HL-60 (cell line): ENCODE measurements at regions not wholly inside any gene's neighbourhood (a gene's known extent, or its start where the extent isn't known, plus 50 kb on each side); places are given as distances from the start of the nearest gene placed in this dataset.
A peak's percentile ranks its signal among the peaks of the same experiment; 100 is the strongest.

ENCODE experiments used
- DNase-seq, 2 experiments: peaks; one replicate each; pipeline ENCODE4 v3.0.0-alpha.2; 2010 to 2020; ENCODE audit warnings: low read depth in 1 of 2, low spot score in 1 of 2
- H3K27ac ChIP-seq: fragments of 250-450 bp; sonication (Bioruptor Pico); replicated peaks from 2 replicates; pipeline ENCODE4 v1.5.1; 2020; ENCODE audit warnings: mild to moderate bottlenecking, moderate library complexity
- H3K27me3 ChIP-seq: fragments of 250-450 bp; sonication (Bioruptor Pico); 2 replicates; pipeline ENCODE4 v1.5.1; 2021; ENCODE audit warnings: mild to moderate bottlenecking, moderate library complexity; ENCODE audit not compliant: insufficient read depth, poor library complexity, severe bottlenecking
- H3K4me3 ChIP-seq: replicated peaks from 2 replicates; pipeline ENCODE4 v1.5.1; 2011; ENCODE audit warnings: mild to moderate bottlenecking, control low read depth, low read length; ENCODE audit not compliant: insufficient read depth
- GABPA ChIP-seq: IDR thresholded peaks from 2 replicates; pipeline ENCODE4 v1.6.1; 2012; ENCODE audit warnings: low read depth
- POLR2AphosphoS5 ChIP-seq: IDR thresholded peaks from 2 replicates; pipeline ENCODE4 v1.6.1; 2012; ENCODE audit warnings: low read depth
- REST ChIP-seq: IDR thresholded peaks from 2 replicates; pipeline ENCODE4 v1.6.1; 2012; ENCODE audit warnings: low read depth; ENCODE audit not compliant: insufficient replicate concordance
- SPI1 ChIP-seq: IDR thresholded peaks from 2 replicates; pipeline ENCODE4 v1.6.1; 2012; ENCODE audit warnings: low read depth, mild to moderate bottlenecking, borderline replicate concordance
- TF ChIP-seq, protein P1 (sequence below): IDR thresholded peaks from one replicate; pipeline ENCODE4 v1.5.1; 2011; ENCODE audit warnings: low read length, control low read depth, inconsistent platforms; ENCODE audit not compliant: insufficient read depth

- TF ChIP-seq SPI1 (no peak), GABPA (no peak)
- Histone ChIP-seq H3K27me3 (no peaks in the 10 kb centered on the region), H3K27ac (no peak overlapping the region), H3K4me3 (no peak overlapping the region)
- DNase-seq, result no peak
Measured at GRCh38 chr4:14783011-14783877, 219.0 kb upstream of the CPEB2 start.

DNA sequence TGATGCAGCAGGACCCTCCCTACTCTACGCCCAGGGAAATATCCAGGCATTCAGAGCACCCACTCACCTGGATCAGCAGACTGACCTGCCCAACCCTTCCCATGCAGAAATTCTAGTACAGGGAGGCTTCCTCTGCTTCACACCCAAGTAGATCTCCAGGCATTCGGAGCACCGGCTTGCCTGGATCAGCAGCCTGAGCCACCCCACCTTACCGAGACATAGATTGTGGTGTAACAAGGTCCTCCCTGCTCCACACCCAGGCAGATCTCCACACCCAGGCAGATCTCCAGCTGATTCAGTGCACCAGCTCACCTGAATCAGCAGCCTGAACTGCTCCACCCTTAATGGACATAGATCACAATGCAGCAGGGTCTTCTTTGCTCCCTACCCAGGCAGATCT lies 215.1 kb upstream of the CPEB2 start:
- DNase-seq, result no peak
- TF ChIP-seq POLR2AphosphoS5 (no peak), REST (no peak), GABPA (no peak), SPI1 (no peak)
- TF ChIP-seq, protein P1, sequence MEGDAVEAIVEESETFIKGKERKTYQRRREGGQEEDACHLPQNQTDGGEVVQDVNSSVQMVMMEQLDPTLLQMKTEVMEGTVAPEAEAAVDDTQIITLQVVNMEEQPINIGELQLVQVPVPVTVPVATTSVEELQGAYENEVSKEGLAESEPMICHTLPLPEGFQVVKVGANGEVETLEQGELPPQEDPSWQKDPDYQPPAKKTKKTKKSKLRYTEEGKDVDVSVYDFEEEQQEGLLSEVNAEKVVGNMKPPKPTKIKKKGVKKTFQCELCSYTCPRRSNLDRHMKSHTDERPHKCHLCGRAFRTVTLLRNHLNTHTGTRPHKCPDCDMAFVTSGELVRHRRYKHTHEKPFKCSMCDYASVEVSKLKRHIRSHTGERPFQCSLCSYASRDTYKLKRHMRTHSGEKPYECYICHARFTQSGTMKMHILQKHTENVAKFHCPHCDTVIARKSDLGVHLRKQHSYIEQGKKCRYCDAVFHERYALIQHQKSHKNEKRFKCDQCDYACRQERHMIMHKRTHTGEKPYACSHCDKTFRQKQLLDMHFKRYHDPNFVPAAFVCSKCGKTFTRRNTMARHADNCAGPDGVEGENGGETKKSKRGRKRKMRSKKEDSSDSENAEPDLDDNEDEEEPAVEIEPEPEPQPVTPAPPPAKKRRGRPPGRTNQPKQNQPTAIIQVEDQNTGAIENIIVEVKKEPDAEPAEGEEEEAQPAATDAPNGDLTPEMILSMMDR, result no peak

DNA sequence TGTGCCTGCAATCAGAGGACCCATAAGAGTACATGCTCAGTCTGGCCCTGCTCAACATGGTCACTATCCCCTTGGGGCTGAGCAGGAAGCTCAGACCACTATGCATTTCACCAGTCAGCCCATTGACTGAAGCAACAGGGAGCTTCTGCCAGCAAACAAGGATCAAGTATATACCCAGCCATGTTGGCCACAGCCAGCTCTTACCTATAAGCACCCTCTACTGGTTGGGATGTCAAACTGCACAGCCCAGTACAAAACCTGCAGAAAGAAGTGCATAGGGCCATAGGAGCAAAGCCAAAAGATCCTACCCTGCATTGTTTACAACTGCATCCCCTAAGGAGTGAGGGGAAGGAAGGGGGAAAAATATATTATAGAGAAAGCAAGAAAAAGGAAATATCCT lies 214.4 kb upstream of the CPEB2 start:
- TF ChIP-seq POLR2AphosphoS5 (no peak), SPI1 (no peak)
- TF ChIP-seq, protein P1, result peak; percentile 26
- no peaks in the 10 kb centered on the region for H3K27me3 ChIP-seq
- DNase-seq, result peak in 1 of 2 experiments; percentile 32
- no peak overlapping the region for H3K27ac ChIP-seq
- H3K4me3 ChIP-seq, result no peak overlapping the region

More for the DNA sequence above, 215.1 kb upstream of the CPEB2 start:
- Histone ChIP-seq H3K27ac (no peak overlapping the region), H3K4me3 (no peak overlapping the region), H3K27me3 (no peaks in the 10 kb centered on the region)

GRCh38 chr4:14790494-14790893 lies 211.8 kb upstream of the CPEB2 start:
- TF ChIP-seq POLR2AphosphoS5, result no peak
- no peak for TF ChIP-seq REST
- TF ChIP-seq, protein P1, result no peak
- no peak for TF ChIP-seq SPI1
- no peak for TF ChIP-seq GABPA
- DNase-seq, result no peak
- no peak overlapping the region for H3K4me3 ChIP-seq
- no peak overlapping the region for H3K27ac ChIP-seq
- H3K27me3 ChIP-seq, result no peaks in the 10 kb centered on the region
